ENCODE measurements at regions not wholly inside any gene's neighbourhood (a gene's known extent, or its start where the extent isn't known, plus 50 kb on each side); places are given as distances from the start of the nearest gene placed in this dataset.

GRCh38 chr12:27185234-27186021 is 58.7 kb upstream of the STK38L start:
- no peak for TF ChIP-seq CTCF (conservative IDR thresholded peaks at IDR 0.05)
- 84 to 100% methylated on average over 1 to 4 of the region's 4 CpGs for WGBS, 2 experiments (ENCODE audit: insufficient coverage in 1 of 2, insufficient read length in 1 of 2)
- Histone ChIP-seq H3K27me3 (ENCODE audit: control insufficient read depth, insufficient read depth, low read length, poor library complexity, severe bottlenecking) (no peaks in the 10 kb centered on the region), H3K4me3 (ENCODE audit: low read length) (no peak overlapping the region), H3K9me3 (ENCODE audit: control insufficient read depth, low read length) (no peaks in the 10 kb centered on the region), H3K4me1 (ENCODE audit: control insufficient read depth, insufficient read depth, low read length) (no peaks in the 10 kb centered on the region), H3K9ac (ENCODE audit: extremely low read depth, low read length, poor library complexity, severe bottlenecking) (no peak overlapping the region), H3K27ac (ENCODE audit: low read depth, low read length) (no peak overlapping the region), H3K36me3 (ENCODE audit: control insufficient read depth, insufficient read depth, low read length) (no peaks in the 10 kb centered on the region)
- no peak for DNase-seq
- H3K27ac Mint-ChIP-seq, result no peak overlapping the region
- H3K9me3 Mint-ChIP-seq, result no peaks in the 10 kb centered on the region
- no peak overlapping the region for H3K4me3 Mint-ChIP-seq
- H3K4me1 Mint-ChIP-seq, result peaks cover 2% of the 10 kb centered on the region
- H3K27me3 Mint-ChIP-seq (ENCODE audit: insufficient read depth), result no peaks in the 10 kb centered on the region
- no peaks in the 10 kb centered on the region for H3K36me3 Mint-ChIP-seq (ENCODE audit: low read depth)

GRCh38 chr12:27186022-27186839 is 57.9 kb upstream of the STK38L start:
- Mint-ChIP-seq H3K9me3 (no peaks in the 10 kb centered on the region), H3K4me3 (no peak overlapping the region), H3K27ac (no peak overlapping the region), H3K4me1 (no peaks in the 10 kb centered on the region), H3K36me3 (ENCODE audit: low read depth) (no peaks in the 10 kb centered on the region), H3K27me3 (ENCODE audit: insufficient read depth) (no peaks in the 10 kb centered on the region)
- H3K9me3 ChIP-seq (ENCODE audit: control insufficient read depth, low read length), result no peaks in the 10 kb centered on the region
- no peaks in the 10 kb centered on the region for H3K27me3 ChIP-seq (ENCODE audit: control insufficient read depth, insufficient read depth, low read length, poor library complexity, severe bottlenecking)
- no peak overlapping the region for H3K27ac ChIP-seq (ENCODE audit: low read depth, low read length)
- no peak for TF ChIP-seq CTCF (conservative IDR thresholded peaks at IDR 0.05)
- WGBS, 2 experiments (ENCODE audit: insufficient coverage in 1 of 2, insufficient read length in 1 of 2), result 93 to 100% methylated on average over 3 to 6 of the region's 6 CpGs
- no peak overlapping the region for H3K4me3 ChIP-seq (ENCODE audit: low read length)
- H3K36me3 ChIP-seq (ENCODE audit: control insufficient read depth, insufficient read depth, low read length), result no peaks in the 10 kb centered on the region
- H3K9ac ChIP-seq (ENCODE audit: extremely low read depth, low read length, poor library complexity, severe bottlenecking), result no peak overlapping the region
- no peaks in the 10 kb centered on the region for H3K4me1 ChIP-seq (ENCODE audit: control insufficient read depth, insufficient read depth, low read length)
- DNase-seq, result no peak

GRCh38 chr12:27187697-27188096 is 56.4 kb upstream of the STK38L start:
- no peak overlapping the region for H3K27ac Mint-ChIP-seq
- Histone ChIP-seq H3K9ac (ENCODE audit: extremely low read depth, low read length, poor library complexity, severe bottlenecking) (no peak overlapping the region), H3K4me1 (ENCODE audit: control insufficient read depth, insufficient read depth, low read length) (no peaks in the 10 kb centered on the region), H3K9me3 (ENCODE audit: control insufficient read depth, low read length) (no peaks in the 10 kb centered on the region), H3K36me3 (ENCODE audit: control insufficient read depth, insufficient read depth, low read length) (no peaks in the 10 kb centered on the region), H3K27me3 (ENCODE audit: control insufficient read depth, insufficient read depth, low read length, poor library complexity, severe bottlenecking) (no peaks in the 10 kb centered on the region), H3K4me3 (ENCODE audit: low read length) (no peak overlapping the region), H3K27ac (ENCODE audit: low read depth, low read length) (no peak overlapping the region)
- H3K27me3 Mint-ChIP-seq (ENCODE audit: insufficient read depth), result peaks cover 2% of the 10 kb centered on the region
- DNase-seq, result no peak
- H3K4me1 Mint-ChIP-seq, result no peaks in the 10 kb centered on the region
- no peaks in the 10 kb centered on the region for H3K9me3 Mint-ChIP-seq
- no peak overlapping the region for H3K4me3 Mint-ChIP-seq
- no peaks in the 10 kb centered on the region for H3K36me3 Mint-ChIP-seq (ENCODE audit: low read depth)
- WGBS, 2 experiments (ENCODE audit: insufficient coverage in 1 of 2, insufficient read length in 1 of 2), result 89 to 95% methylated on average over 4 to 5 of the region's 7 CpGs
- no peak for TF ChIP-seq CTCF (conservative IDR thresholded peaks at IDR 0.05)

Data from endodermal cell (in vitro differentiated cells).